HG03103 (cell line): ENCODE measurements at regions not wholly inside any gene's neighbourhood (a gene's known extent, or its start where the extent isn't known, plus 50 kb on each side); places are given as distances from the start of the nearest gene placed in this dataset.

ENCODE experiments used
- ATAC-seq: cut with Tn5 transposase; IDR thresholded peaks from one replicate; pipeline ENCODE4 v1.9.1; 2021; ENCODE audit warnings: low read depth; ENCODE audit not compliant: unreplicated experiment

DNA sequence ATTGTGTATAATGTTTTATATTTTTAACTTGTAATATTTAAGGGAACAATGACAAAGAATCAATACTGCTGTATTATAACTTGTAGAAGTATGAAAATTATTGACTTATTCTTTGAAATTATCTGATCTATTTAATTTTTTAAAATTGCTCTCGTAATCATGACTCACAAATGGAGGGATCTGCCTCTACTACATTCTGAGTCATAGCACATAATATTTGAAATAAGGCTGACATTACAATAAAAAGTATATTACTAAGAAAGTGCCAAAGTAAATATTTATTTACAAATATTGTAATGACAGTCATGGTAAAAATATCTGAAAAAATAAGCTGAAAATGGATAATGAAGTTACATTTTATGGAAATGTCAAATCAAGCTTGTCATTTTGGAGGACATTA is 1144.6 kb upstream of the CDH2 start:
- no peak for ATAC-seq

- no peak for ATAC-seq
These were observed 1136.4 kb upstream of the CDH2 start for GRCh38 chr18:29313312-29313711.

DNA sequence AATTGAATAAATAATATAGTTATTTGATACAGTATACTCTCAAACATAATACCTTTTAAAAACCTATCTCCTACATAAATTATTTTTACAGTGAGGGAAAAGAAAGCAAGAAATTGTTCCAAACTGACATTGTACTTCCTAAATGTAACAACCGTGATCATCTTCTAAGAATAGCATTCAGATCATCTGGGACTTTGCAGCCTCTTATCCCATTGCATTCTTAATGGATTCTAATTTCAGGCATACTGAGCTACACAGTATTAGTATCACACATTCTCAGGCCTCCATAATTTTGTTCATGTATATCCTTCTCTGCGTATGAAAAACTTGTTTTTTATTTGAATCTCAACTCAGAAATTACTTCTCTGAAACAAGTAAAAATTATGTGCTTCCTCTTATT is 1134.7 kb upstream of the CDH2 start:
- ATAC-seq: no peak

DNA sequence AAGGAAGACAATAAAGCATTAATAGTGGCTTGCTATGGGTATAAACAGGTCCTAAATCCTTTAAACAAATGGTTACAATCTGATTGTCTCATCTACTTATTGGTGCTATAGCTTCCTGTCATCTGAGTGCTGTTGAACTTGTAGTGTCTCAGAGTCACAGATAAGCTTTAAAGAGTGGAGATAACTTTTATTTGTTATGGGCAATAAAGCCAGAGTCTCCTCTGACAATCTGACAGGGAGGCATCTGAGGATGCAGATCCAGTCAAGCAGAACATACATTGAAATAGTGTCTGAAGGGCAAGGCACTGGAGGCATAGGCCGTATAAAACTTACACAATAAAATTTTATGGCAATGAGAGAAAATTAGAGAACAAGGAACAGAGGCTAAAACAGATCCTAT is 1132.4 kb upstream of the CDH2 start:
- no peak for ATAC-seq

- ATAC-seq: no peak
These were observed 1131.1 kb upstream of the CDH2 start for GRCh38 chr18:29307982-29308381.

DNA sequence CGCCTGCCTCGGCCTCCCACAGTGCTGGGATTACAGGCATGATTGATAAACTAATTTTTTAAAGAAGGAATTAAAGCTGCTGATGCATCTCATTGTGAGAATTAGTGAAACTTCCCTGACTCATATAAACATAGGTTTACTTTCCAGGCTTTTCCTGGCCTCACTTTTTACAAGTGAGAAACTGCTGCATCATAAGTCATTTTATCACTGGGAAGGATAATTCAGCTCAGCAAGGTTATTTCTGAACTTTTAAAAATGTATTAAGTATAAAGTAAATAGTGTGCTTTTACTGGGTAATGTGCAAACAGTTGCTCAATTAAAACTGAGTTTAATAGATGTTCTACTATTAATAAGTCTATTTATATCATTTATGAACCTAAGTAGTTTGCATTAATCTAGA is 1130.3 kb upstream of the CDH2 start:
- no peak for ATAC-seq

- no peak for ATAC-seq
These were observed 1128.6 kb upstream of the CDH2 start for GRCh38 chr18:29305516-29305915.

- no peak for ATAC-seq
These were observed 1124.1 kb upstream of the CDH2 start for GRCh38 chr18:29301048-29301447.

DNA sequence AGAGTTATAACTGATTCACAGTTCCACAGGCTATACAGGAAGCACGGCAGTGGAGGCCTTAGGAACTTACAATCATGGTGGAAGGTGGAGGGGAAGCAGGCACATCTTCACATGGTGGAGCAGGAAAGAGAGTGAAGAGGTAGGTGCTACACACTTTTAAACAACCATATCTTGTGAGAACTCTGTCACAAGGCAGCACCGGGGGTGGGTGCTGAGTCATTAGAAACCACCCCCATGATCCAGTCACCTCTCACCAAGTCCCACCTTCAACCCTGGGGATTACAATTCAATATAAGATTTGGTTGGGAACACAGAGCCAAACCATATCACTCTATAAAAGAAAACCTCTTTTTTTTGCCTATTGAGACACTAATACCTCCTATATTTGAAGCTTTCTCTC is 1108.5 kb upstream of the CDH2 start:
- no peak for ATAC-seq

- ATAC-seq: no peak
These were observed 1094.6 kb upstream of the CDH2 start for GRCh38 chr18:29271501-29271900.

GRCh38 chr18:29259838-29260237 is 1082.9 kb upstream of the CDH2 start:
- ATAC-seq: no peak

- no peak for ATAC-seq
These were observed 1077.2 kb upstream of the CDH2 start for GRCh38 chr18:29254123-29254522.

- ATAC-seq: no peak
These were observed 1074.8 kb upstream of the CDH2 start for GRCh38 chr18:29251681-29252080.

- ATAC-seq: no peak
These were observed 1073.9 kb upstream of the CDH2 start for GRCh38 chr18:29250843-29251242.

GRCh38 chr18:29250259-29250658 is 1073.3 kb upstream of the CDH2 start:
- ATAC-seq: no peak

- ATAC-seq: no peak
These were observed 1071.9 kb upstream of the CDH2 start for GRCh38 chr18:29248805-29249204.

GRCh38 chr18:29241199-29241598 is 1064.3 kb upstream of the CDH2 start:
- no peak for ATAC-seq

DNA sequence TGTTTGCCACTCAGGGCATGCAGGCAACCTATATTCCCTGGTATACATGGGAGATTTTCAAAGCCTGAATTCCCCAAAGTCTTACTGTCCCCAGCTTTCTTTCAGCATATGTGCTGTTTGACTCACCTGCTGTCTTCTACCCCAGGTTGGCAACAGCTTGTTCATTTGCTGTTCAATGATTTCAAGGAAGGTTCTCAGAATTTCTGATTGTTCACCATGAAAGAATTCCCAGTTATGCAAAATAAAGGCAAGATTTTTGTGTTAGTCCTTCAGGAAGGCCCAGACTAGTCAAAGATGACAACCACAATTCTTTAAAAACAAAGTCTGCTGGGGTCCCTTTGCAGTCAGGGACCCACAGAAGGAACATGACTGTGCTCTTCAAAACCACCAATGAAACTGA is 1057.8 kb upstream of the CDH2 start:
- ATAC-seq: no peak

DNA sequence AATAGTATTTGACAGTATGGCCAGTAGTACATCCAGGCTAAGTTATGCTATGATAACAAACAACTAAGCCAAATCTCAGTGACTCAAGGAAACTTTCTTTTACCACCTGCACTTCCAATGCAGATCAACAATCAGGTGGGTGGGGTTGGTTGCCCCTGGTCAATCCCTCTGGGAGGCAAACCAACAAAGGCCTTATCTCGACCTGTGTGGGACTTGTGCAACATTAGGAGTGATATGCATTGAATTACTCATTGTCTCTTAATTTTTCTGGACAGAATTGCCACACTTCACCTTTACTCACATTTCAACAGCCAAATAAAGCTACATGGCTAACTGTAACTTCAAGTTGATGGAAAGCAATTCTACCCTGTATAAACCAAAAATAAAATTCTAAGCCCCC is 1049.3 kb upstream of the CDH2 start:
- no peak for ATAC-seq

- no peak for ATAC-seq
These were observed 1048.4 kb upstream of the CDH2 start for GRCh38 chr18:29225351-29225750.

DNA sequence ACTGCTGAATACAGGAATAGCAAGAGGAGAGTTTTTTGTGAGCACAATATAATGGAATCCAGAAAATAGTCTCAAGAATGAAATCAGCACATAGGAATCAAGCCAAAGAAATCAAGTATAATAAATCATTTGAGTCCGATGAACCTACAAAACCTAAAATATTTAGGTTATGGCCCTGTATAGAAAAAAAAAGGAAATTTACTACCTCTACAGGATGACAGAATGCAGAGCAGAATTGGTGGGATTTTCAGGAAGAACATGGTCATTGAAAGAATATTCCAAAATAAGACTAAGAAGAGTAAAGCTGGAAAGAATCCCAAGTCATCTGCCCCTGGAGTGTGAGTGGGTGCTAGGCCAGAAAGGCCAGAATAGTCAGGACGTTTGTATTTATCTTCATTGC is 1041.2 kb upstream of the CDH2 start:
- ATAC-seq: no peak

DNA sequence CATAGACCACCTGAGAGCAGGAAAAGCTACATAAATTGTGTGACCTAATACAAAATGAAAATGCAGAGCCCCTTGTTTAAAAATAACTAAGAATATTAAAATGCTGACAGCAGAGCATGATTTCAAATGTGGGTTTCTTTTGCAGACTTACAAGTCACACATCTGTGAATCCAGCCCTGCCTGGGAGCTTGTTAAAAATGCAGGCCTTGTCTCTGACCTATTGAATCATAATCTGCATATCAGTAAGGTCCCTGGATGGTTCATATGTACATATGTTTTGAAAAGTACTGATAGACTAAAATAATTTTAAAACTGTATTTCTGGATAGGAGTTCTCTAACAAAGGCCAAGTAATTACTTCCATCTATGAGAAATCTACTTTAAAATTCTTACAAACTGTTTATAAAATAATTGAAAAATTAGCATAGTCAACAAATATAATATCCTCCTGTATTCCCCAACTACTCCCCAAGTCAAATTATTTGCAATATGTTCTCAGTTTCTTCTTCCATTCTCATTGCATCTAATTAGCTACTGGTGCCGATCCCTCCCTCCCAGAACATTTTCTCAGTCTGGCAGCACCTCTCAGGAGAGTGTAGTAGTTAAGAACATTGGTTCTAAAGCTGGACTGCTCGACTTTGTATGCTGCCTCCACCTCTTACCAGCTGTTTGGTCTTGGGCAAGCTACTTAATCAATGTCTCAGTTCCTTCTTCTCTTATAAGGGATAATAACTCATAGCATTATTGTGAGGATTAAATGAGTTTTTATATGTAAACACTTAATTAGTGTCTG is 1040.4 kb upstream of the CDH2 start:
- no peak for ATAC-seq

DNA sequence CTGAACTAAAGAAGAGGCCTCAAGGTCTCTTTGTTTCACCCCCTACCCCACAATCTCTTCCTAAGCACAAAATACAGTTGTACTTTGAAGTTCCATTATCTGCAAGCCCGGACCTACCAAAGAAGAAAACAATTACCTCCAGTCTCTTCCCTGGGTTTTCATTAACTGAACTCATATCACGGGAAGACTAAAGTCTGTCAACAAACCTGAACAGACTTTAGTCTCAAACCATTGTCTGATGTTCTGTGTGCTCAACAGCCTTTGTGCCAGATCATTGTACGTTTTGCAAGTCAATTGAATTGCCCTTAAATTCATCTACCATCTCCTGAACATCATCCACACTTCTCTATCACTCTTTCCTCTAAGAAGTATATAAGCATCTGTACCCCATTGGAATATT is 1021.9 kb upstream of the CDH2 start:
- ATAC-seq: no peak
